GM23338 (cell line): ENCODE measurements at regions not wholly inside any gene's neighbourhood (a gene's known extent, or its start where the extent isn't known, plus 50 kb on each side); places are given as distances from the start of the nearest gene placed in this dataset.

Experiments used
- ATAC-seq: fragments of 200-7000 bp; cut with Tn5 transposase; 3 replicates; pipeline ENCODE4 v1.9.1; 2020
- DNase-seq: peaks from one replicate; pipeline ENCODE4 v3.0.0-alpha.2; 2015; ENCODE audit warnings: low spot score
- H2AFZ ChIP-seq: fragments of 200-600 bp; sonication (generic); 2 replicates; pipeline ENCODE4 v1.8.0; 2016; ENCODE audit warnings: antibody characterized with exemption, mild to moderate bottlenecking, moderate library complexity
- H3F3A ChIP-seq: fragments of 200-600 bp; sonication (generic); replicated peaks from 2 replicates; pipeline ENCODE4 v1.8.0; 2017; ENCODE audit warnings: antibody characterized with exemption, mixed run types, low read depth
- H3K27ac ChIP-seq: fragments of 200-600 bp; sonication (generic); 2 replicates; pipeline ENCODE4 v1.6.1; 2016; ENCODE audit warnings: low read depth
- H3K27me3 ChIP-seq: fragments of 200-600 bp; sonication (generic); 2 replicates; pipeline ENCODE4 v1.8.0; 2016; ENCODE audit warnings: mild to moderate bottlenecking, mixed run types, moderate library complexity; ENCODE audit not compliant: insufficient read depth
- H3K36me3 ChIP-seq: fragments of 200-600 bp; sonication (generic); 2 replicates; pipeline ENCODE4 v1.8.0; 2016; ENCODE audit warnings: mild to moderate bottlenecking; ENCODE audit not compliant: insufficient read depth
- H3K4me1 ChIP-seq: fragments of 200-600 bp; sonication (generic); 2 replicates; pipeline ENCODE4 v1.8.0; 2016; ENCODE audit warnings: mild to moderate bottlenecking, moderate library complexity; ENCODE audit not compliant: insufficient read depth
- H3K4me2 ChIP-seq: fragments of 200-600 bp; sonication (generic); 2 replicates; pipeline ENCODE4 v1.7.1; 2017; ENCODE audit warnings: mixed run types
- H3K4me3 ChIP-seq: fragments of 200-600 bp; sonication (generic); 2 replicates; pipeline ENCODE4 v1.6.1; 2016; ENCODE audit warnings: mixed run types
- H3K79me2 ChIP-seq: fragments of 200-600 bp; sonication (generic); replicated peaks from 2 replicates; pipeline ENCODE4 v1.8.0; 2017; ENCODE audit warnings: mild to moderate bottlenecking; ENCODE audit not compliant: insufficient read depth
- H3K9me2 ChIP-seq: fragments of 200-600 bp; sonication (generic); 2 replicates; pipeline ENCODE4 v1.8.0; 2017; ENCODE audit not compliant: insufficient read depth
- H4K20me1 ChIP-seq: fragments of 200-600 bp; sonication (generic); replicated peaks from 2 replicates; pipeline ENCODE4 v1.8.0; 2017; ENCODE audit warnings: mild to moderate bottlenecking; ENCODE audit not compliant: insufficient read depth
- H3K27ac Mint-ChIP-seq: 2 replicates; pipeline ENCODE4 v1.8.0; 2020; ENCODE audit warnings: inconsistent platforms, mild to moderate bottlenecking, moderate library complexity, mixed read lengths
- H3K27me3 Mint-ChIP-seq: 3 replicates; pipeline ENCODE4 v1.8.0; 2022; ENCODE audit warnings: low read depth, mild to moderate bottlenecking, moderate library complexity, mixed read lengths, inconsistent platforms; ENCODE audit not compliant: insufficient read depth, poor library complexity
- H3K36me3 Mint-ChIP-seq: 3 replicates; pipeline ENCODE4 v1.8.0; 2021; ENCODE audit warnings: low read depth, mild to moderate bottlenecking, inconsistent platforms, moderate library complexity, mixed read lengths
- H3K4me1 Mint-ChIP-seq: 3 replicates; pipeline ENCODE4 v1.8.0; 2020; ENCODE audit warnings: mild to moderate bottlenecking, inconsistent platforms, mixed read lengths
- H3K4me3 Mint-ChIP-seq: 3 replicates; pipeline ENCODE4 v1.8.0; 2021; ENCODE audit warnings: moderate library complexity, mild to moderate bottlenecking, inconsistent platforms, mixed read lengths
- H3K9me3 Mint-ChIP-seq: 3 replicates; pipeline ENCODE4 v1.8.0; 2020; ENCODE audit warnings: moderate library complexity, mild to moderate bottlenecking, inconsistent platforms, mixed read lengths
- CREB1 ChIP-seq: fragments of 250-450 bp; sonication (Bioruptor Pico); IDR thresholded peaks from 2 replicates; pipeline ENCODE4 v1.5.0; 2020; ENCODE audit warnings: low read depth, mild to moderate bottlenecking, moderate library complexity
- CTCF ChIP-seq, 2 experiments: fragments of 200-600 bp in 1 of 2; sonication (generic) in 1 of 2; conservative IDR thresholded peaks; 2 replicates each; pipeline versions ENCODE4 v1.5.1 to v1.6.1; 2016 to 2017; ENCODE audit warnings: antibody characterized with exemption in 2 of 2, low read depth in 2 of 2, mild to moderate bottlenecking in 2 of 2, moderate library complexity in 1 of 2
- ETS1 ChIP-seq: IDR thresholded peaks from 2 replicates; pipeline ENCODE4 v1.6.1; 2016; ENCODE audit warnings: antibody characterized with exemption
- EZH2phosphoT487 ChIP-seq: fragments of 200-600 bp; sonication (generic); IDR thresholded peaks from one replicate; pipeline ENCODE4 v1.8.1; 2018; ENCODE audit warnings: antibody characterized with exemption; ENCODE audit not compliant: unreplicated experiment
- JUNB ChIP-seq: IDR thresholded peaks from one replicate; pipeline ENCODE4 v1.6.1; 2016; ENCODE audit warnings: antibody characterized with exemption; ENCODE audit not compliant: unreplicated experiment
- NANOG ChIP-seq: IDR thresholded peaks from 2 replicates; pipeline ENCODE4 v1.6.1; 2016; ENCODE audit warnings: antibody characterized with exemption, borderline replicate concordance
- POLR2AphosphoS5 ChIP-seq: IDR thresholded peaks from 2 replicates; pipeline ENCODE4 v1.6.1; 2016; ENCODE audit warnings: antibody characterized with exemption, low read depth
- STAT1 ChIP-seq: IDR thresholded peaks from one replicate; pipeline ENCODE4 v1.6.1; 2016; ENCODE audit warnings: antibody characterized with exemption; ENCODE audit not compliant: unreplicated experiment
- ZNF114 ChIP-seq: fragments of 250-450 bp; sonication (Bioruptor Pico); IDR thresholded peaks from 2 replicates; pipeline ENCODE4 v1.5.0; 2020; ENCODE audit warnings: mild to moderate bottlenecking, moderate library complexity
- ZNF331 ChIP-seq: fragments of 250-450 bp; sonication (Bioruptor Pico); IDR thresholded peaks from 2 replicates; pipeline ENCODE4 v1.5.0; 2020; ENCODE audit warnings: low read depth, mild to moderate bottlenecking, moderate library complexity
- ZNF462 ChIP-seq: fragments of 250-450 bp; sonication (Bioruptor Pico); IDR thresholded peaks from 2 replicates; pipeline ENCODE4 v1.5.0; 2020; ENCODE audit warnings: mild to moderate bottlenecking, moderate library complexity

GRCh38 chrX:69031181-69031580 is 134.1 kb downstream of the PJA1 start:
- Histone ChIP-seq H3K27ac (no peak overlapping the region), H3K4me3 (no peak overlapping the region), H3K79me2 (no peaks in the 10 kb centered on the region), H3K4me2 (no peak overlapping the region), H3K9me2 (no peaks in the 10 kb centered on the region), H3K27me3 (no peaks in the 10 kb centered on the region), H3K4me1 (peaks cover 14% of the 10 kb centered on the region; the same call in 1 of the 2 replicates), H3F3A (no peaks in the 10 kb centered on the region), H2AFZ (no peak overlapping the region), H4K20me1 (no peaks in the 10 kb centered on the region), H3K36me3 (no peaks in the 10 kb centered on the region)
- no peak overlapping the region for H3K4me3 Mint-ChIP-seq
- peaks cover 5% of the 10 kb centered on the region for H3K27me3 Mint-ChIP-seq
- ATAC-seq = peak; percentile 71
- no peaks in the 10 kb centered on the region for H3K9me3 Mint-ChIP-seq
- no peak overlapping the region for H3K27ac Mint-ChIP-seq
- peaks cover 16% of the 10 kb centered on the region; the same call in 2 of the 3 replicates for H3K4me1 Mint-ChIP-seq
- DNase-seq = peak; percentile 40
- H3K36me3 Mint-ChIP-seq = no peaks in the 10 kb centered on the region
- no peak for TF ChIP-seq ZNF114
- TF ChIP-seq CTCF (conservative IDR thresholded peaks at IDR 0.05; ENCODE audit: low read depth in 2 of 2) = peak in 1 of 2 experiments; percentile 54; a peak in 3 of 4 replicates

- no peak overlapping the region for H3K4me3 ChIP-seq
- peak overlapping the region; percentile 49; the same call in 1 of the 2 replicates for H3K4me2 ChIP-seq
- H3K36me3 ChIP-seq = no peaks in the 10 kb centered on the region
- H3K79me2 ChIP-seq = no peaks in the 10 kb centered on the region
- ATAC-seq = no peak; the same call in 2 of the 3 replicates
- H3K4me3 Mint-ChIP-seq = no peak overlapping the region
- H3K4me1 ChIP-seq = peaks cover 14% of the 10 kb centered on the region; the same call in 1 of the 2 replicates
- H3K27me3 Mint-ChIP-seq = peaks cover 4% of the 10 kb centered on the region
- H3K4me1 Mint-ChIP-seq = peaks cover 20% of the 10 kb centered on the region; the same call in 2 of the 3 replicates
- no peaks in the 10 kb centered on the region for H3F3A ChIP-seq
- no peaks in the 10 kb centered on the region for H3K9me3 Mint-ChIP-seq
- H3K9me2 ChIP-seq = no peaks in the 10 kb centered on the region
- H3K27ac ChIP-seq = no peak overlapping the region
- H3K27ac Mint-ChIP-seq = peak overlapping the region; percentile 37; the same call in 1 of the 2 replicates
- no peaks in the 10 kb centered on the region for H3K27me3 ChIP-seq
- H2AFZ ChIP-seq = no peak overlapping the region
- no peaks in the 10 kb centered on the region for H3K36me3 Mint-ChIP-seq
- H4K20me1 ChIP-seq = no peaks in the 10 kb centered on the region
- DNase-seq = peak; percentile 2
- TF ChIP-seq ZNF331 (CRISPR knock-in tag) (no peak), STAT1 (no peak), EZH2phosphoT487 (no peak), CTCF (conservative IDR thresholded peaks at IDR 0.05; ENCODE audit: low read depth in 2 of 2) (no peak), ZNF462 (CRISPR knock-in tag) (no peak), ETS1 (no peak), JUNB (no peak), CREB1 (no peak), POLR2AphosphoS5 (no peak), NANOG (no peak)
Measured at GRCh38 chrX:69029771-69030170, 135.5 kb downstream of the PJA1 start.
